HepG2 (cell line): ENCODE measurements at regions not wholly inside any gene's neighbourhood (a gene's known extent, or its start where the extent isn't known, plus 50 kb on each side); places are given as distances from the start of the nearest gene placed in this dataset.

ENCODE experiments used
- FIP1L1 ChIP-seq: fragments of 200-400 bp; formaldehyde crosslinking; IDR thresholded peaks from 2 replicates; pipeline ENCODE4 v1.6.1; 2018; ENCODE audit warnings: low read depth, mild to moderate bottlenecking, low read length, moderate library complexity, borderline replicate concordance; ENCODE audit not compliant: insufficient read depth
- FOXK1 ChIP-seq: sonication (generic); formaldehyde crosslinking; IDR thresholded peaks from 2 replicates; pipeline ENCODE4 v1.4.0; 2020; ENCODE audit warnings: low read depth, missing genetic modification reagents, borderline replicate concordance
- NR2F6 ChIP-seq, 2 experiments: IDR thresholded peaks; 2 replicates each; pipeline ENCODE4 v1.6.1; 2016; ENCODE audit warnings: antibody characterized with exemption in 1 of 2, mild to moderate bottlenecking in 1 of 2
- SRSF1 ChIP-seq: fragments of 200-400 bp; formaldehyde crosslinking; optimal IDR thresholded peaks from 2 replicates; pipeline ENCODE3; 2017; ENCODE audit warnings: mild to moderate bottlenecking, low read depth, low read length, moderate library complexity
- TRIM24 ChIP-seq: sonication (generic); formaldehyde crosslinking; IDR thresholded peaks from 2 replicates; pipeline ENCODE4 v1.8.0; 2022; ENCODE audit warnings: mild to moderate bottlenecking, missing genetic modification reagents
- ZNF546 ChIP-seq: sonication (generic); formaldehyde crosslinking; conservative IDR thresholded peaks from 2 replicates; pipeline ENCODE4 v1.8.1; 2023; ENCODE audit warnings: mild to moderate bottlenecking, missing genetic modification reagents
- ZNF724P ChIP-seq: sonication (generic); formaldehyde crosslinking; IDR thresholded peaks from 2 replicates; pipeline ENCODE4 v1.8.0; 2022; ENCODE audit warnings: missing genetic modification reagents, borderline replicate concordance
- TF ChIP-seq, protein P1 (sequence below): sonication (generic); formaldehyde crosslinking; IDR thresholded peaks from 2 replicates; pipeline ENCODE4 v1.4.0; 2020; ENCODE audit warnings: missing genetic modification reagents
- TF ChIP-seq, protein P2 (sequence below): sonication (generic); formaldehyde crosslinking; IDR thresholded peaks from 2 replicates; pipeline ENCODE4 v1.4.0; 2020; ENCODE audit warnings: mild to moderate bottlenecking, missing genetic modification reagents
- TF ChIP-seq, protein P3 (sequence below): fragments of 450-650 bp; IDR thresholded peaks from 2 replicates; pipeline ENCODE4 v1.6.1; 2017; ENCODE audit warnings: mild to moderate bottlenecking

DNA sequence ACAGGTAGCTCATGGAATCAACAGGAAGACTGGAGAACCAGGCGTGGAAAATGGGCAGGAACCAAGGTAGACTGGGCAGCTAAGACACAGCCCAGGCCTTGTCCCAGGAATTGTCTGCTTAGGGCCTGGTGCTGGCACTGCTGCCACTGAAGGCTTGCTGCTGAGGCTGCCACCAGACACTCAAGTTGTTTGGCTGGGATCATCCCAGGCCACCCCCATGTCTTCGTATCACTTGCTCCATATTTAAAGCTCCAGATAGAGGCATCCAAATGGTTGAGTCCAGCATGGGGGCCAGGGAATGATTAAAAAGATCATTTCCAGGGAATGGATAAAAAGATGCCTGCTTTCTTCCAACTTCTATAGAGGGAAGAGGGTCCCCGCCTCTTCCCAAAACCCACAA, 107.4 kb upstream of the GADD45A start (continued):
- TF ChIP-seq SRSF1: no peak
- TF ChIP-seq FIP1L1: no peak
- TF ChIP-seq, protein P1, sequence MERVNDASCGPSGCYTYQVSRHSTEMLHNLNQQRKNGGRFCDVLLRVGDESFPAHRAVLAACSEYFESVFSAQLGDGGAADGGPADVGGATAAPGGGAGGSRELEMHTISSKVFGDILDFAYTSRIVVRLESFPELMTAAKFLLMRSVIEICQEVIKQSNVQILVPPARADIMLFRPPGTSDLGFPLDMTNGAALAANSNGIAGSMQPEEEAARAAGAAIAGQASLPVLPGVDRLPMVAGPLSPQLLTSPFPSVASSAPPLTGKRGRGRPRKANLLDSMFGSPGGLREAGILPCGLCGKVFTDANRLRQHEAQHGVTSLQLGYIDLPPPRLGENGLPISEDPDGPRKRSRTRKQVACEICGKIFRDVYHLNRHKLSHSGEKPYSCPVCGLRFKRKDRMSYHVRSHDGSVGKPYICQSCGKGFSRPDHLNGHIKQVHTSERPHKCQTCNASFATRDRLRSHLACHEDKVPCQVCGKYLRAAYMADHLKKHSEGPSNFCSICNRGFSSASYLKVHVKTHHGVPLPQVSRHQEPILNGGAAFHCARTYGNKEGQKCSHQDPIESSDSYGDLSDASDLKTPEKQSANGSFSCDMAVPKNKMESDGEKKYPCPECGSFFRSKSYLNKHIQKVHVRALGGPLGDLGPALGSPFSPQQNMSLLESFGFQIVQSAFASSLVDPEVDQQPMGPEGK: no peak
- no peak for TF ChIP-seq ZNF724P (CRISPR knock-in tag)
- TF ChIP-seq NR2F6 (IDR thresholded peaks at IDR 0.05): no peak
- no peak for TF ChIP-seq NR2F6 (CRISPR knock-in tag; IDR thresholded peaks at IDR 0.05)
- TF ChIP-seq ZNF546 (CRISPR knock-in tag): no peak
- TF ChIP-seq FOXK1 (CRISPR knock-in tag): no peak
- TF ChIP-seq TRIM24 (CRISPR knock-in tag): no peak
- TF ChIP-seq, protein P2, sequence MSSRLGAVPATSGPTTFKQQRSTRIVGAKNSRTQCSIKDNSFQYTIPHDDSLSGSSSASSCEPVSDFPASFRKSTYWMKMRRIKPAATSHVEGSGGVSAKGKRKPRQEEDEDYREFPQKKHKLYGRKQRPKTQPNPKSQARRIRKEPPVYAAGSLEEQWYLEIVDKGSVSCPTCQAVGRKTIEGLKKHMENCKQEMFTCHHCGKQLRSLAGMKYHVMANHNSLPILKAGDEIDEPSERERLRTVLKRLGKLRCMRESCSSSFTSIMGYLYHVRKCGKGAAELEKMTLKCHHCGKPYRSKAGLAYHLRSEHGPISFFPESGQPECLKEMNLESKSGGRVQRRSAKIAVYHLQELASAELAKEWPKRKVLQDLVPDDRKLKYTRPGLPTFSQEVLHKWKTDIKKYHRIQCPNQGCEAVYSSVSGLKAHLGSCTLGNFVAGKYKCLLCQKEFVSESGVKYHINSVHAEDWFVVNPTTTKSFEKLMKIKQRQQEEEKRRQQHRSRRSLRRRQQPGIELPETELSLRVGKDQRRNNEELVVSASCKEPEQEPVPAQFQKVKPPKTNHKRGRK (CRISPR knock-in tag): no peak
- TF ChIP-seq, protein P3, sequence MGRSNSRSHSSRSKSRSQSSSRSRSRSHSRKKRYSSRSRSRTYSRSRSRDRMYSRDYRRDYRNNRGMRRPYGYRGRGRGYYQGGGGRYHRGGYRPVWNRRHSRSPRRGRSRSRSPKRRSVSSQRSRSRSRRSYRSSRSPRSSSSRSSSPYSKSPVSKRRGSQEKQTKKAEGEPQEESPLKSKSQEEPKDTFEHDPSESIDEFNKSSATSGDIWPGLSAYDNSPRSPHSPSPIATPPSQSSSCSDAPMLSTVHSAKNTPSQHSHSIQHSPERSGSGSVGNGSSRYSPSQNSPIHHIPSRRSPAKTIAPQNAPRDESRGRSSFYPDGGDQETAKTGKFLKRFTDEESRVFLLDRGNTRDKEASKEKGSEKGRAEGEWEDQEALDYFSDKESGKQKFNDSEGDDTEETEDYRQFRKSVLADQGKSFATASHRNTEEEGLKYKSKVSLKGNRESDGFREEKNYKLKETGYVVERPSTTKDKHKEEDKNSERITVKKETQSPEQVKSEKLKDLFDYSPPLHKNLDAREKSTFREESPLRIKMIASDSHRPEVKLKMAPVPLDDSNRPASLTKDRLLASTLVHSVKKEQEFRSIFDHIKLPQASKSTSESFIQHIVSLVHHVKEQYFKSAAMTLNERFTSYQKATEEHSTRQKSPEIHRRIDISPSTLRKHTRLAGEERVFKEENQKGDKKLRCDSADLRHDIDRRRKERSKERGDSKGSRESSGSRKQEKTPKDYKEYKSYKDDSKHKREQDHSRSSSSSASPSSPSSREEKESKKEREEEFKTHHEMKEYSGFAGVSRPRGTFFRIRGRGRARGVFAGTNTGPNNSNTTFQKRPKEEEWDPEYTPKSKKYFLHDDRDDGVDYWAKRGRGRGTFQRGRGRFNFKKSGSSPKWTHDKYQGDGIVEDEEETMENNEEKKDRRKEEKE: no peak
